Osteoblast (primary cell): ENCODE measurements at regions not wholly inside any gene's neighbourhood (a gene's known extent, or its start where the extent isn't known, plus 50 kb on each side); places are given as distances from the start of the nearest gene placed in this dataset.

Experiments
- DNase-seq: peaks from one replicate; pipeline ENCODE4 v3.0.0; 2011; ENCODE audit warnings: low spot score, mixed read lengths; ENCODE audit not compliant: insufficient read length; ENCODE audit errors: missing footprints
- H2AFZ ChIP-seq: 2 replicates; pipeline ENCODE4 v1.6.0; 2011; ENCODE audit warnings: mild to moderate bottlenecking, low read length
- H3K27ac ChIP-seq: 2 replicates; pipeline ENCODE4 v1.5.1; 2011; ENCODE audit warnings: mild to moderate bottlenecking, low read depth, low read length, moderate library complexity
- H3K27me3 ChIP-seq: 2 replicates; pipeline ENCODE4 v1.6.0; 2012; ENCODE audit warnings: mild to moderate bottlenecking, control low read depth, inconsistent platforms, low read length, moderate library complexity; ENCODE audit not compliant: insufficient read depth
- H3K36me3 ChIP-seq: 2 replicates; pipeline ENCODE4 v1.5.1; 2011; ENCODE audit warnings: mild to moderate bottlenecking, low read length, control low read depth, moderate library complexity; ENCODE audit not compliant: insufficient read depth
- H3K4me1 ChIP-seq: 2 replicates; pipeline ENCODE4 v1.5.1; 2011; ENCODE audit warnings: mild to moderate bottlenecking, low read length, control low read depth, moderate library complexity; ENCODE audit not compliant: insufficient read depth
- H3K4me2 ChIP-seq: 2 replicates; pipeline ENCODE4 v1.6.0; 2011; ENCODE audit warnings: mild to moderate bottlenecking, low read length; ENCODE audit not compliant: insufficient read depth
- H3K4me3 ChIP-seq: fragments of 200-600 bp; sonication (generic); 3 replicates; pipeline ENCODE4 v1.5.1; 2012; ENCODE audit warnings: mild to moderate bottlenecking, low read length, inconsistent platforms; ENCODE audit not compliant: insufficient read depth
- H3K79me2 ChIP-seq: 2 replicates; pipeline ENCODE4 v1.6.0; 2012; ENCODE audit warnings: mild to moderate bottlenecking, low read length, control low read depth, inconsistent platforms; ENCODE audit not compliant: insufficient read depth
- H3K9me3 ChIP-seq: 2 replicates; pipeline ENCODE4 v1.5.1; 2011; ENCODE audit warnings: low read depth, low read length, control low read depth
- H4K20me1 ChIP-seq: 2 replicates; pipeline ENCODE4 v1.6.0; 2012; ENCODE audit warnings: mild to moderate bottlenecking, low read length, control low read depth; ENCODE audit not compliant: insufficient read depth
- CTCF ChIP-seq: IDR thresholded peaks from 2 replicates; pipeline ENCODE4 v1.5.1; 2011; ENCODE audit warnings: mild to moderate bottlenecking, low read depth, low read length, moderate library complexity; ENCODE audit errors: extremely low read depth

- H3K4me1 ChIP-seq: no peaks in the 10 kb centered on the region
- H2AFZ ChIP-seq: no peak overlapping the region
- no peaks in the 10 kb centered on the region for H4K20me1 ChIP-seq
- no peak overlapping the region for H3K27ac ChIP-seq
- no peaks in the 10 kb centered on the region for H3K27me3 ChIP-seq
- H3K79me2 ChIP-seq: no peaks in the 10 kb centered on the region
- no peak for TF ChIP-seq CTCF
- H3K4me2 ChIP-seq: no peak overlapping the region
- H3K4me3 ChIP-seq: no peak overlapping the region
- H3K36me3 ChIP-seq: no peaks in the 10 kb centered on the region
- H3K9me3 ChIP-seq: peaks cover 2% of the 10 kb centered on the region
- DNase-seq: no peak
These were observed 200.5 kb upstream of the LRRC4C start for GRCh38 chr11:41659985-41660384.

DNA sequence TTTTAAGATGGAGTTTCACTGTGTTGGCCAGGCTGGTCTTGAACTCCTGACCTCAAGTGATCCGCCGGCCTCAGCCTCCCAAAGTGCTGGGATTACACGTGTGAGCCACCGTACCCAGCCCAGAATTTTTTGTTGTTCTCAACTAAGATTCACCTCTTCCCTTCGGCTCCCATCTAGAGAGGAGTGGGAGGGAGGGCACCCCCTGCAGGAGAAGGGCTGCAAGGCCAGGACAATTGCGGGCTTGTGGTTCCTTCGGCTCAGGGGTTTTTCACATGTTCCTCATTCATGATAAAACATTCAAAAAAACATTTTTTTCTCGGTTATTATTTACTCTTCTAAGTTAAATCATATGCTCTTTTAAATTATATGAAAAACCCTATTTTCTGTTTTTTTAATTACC is 201.1 kb upstream of the LRRC4C start:
- TF ChIP-seq CTCF: no peak
- no peak overlapping the region for H3K4me3 ChIP-seq
- no peak overlapping the region for H2AFZ ChIP-seq
- no peak overlapping the region for H3K4me2 ChIP-seq
- no peaks in the 10 kb centered on the region for H3K79me2 ChIP-seq
- no peaks in the 10 kb centered on the region for H3K36me3 ChIP-seq
- no peak overlapping the region for H3K27ac ChIP-seq
- no peaks in the 10 kb centered on the region for H3K4me1 ChIP-seq
- H3K9me3 ChIP-seq: peaks cover 2% of the 10 kb centered on the region
- DNase-seq: no peak
- H3K27me3 ChIP-seq: no peaks in the 10 kb centered on the region
- no peaks in the 10 kb centered on the region for H4K20me1 ChIP-seq

- Histone ChIP-seq H3K79me2 (no peaks in the 10 kb centered on the region), H4K20me1 (no peaks in the 10 kb centered on the region), H3K27ac (no peak overlapping the region), H3K4me3 (no peak overlapping the region), H2AFZ (no peak overlapping the region), H3K4me2 (no peak overlapping the region), H3K9me3 (peaks cover 3% of the 10 kb centered on the region), H3K4me1 (no peaks in the 10 kb centered on the region), H3K27me3 (no peaks in the 10 kb centered on the region), H3K36me3 (no peaks in the 10 kb centered on the region)
- TF ChIP-seq CTCF: no peak
- no peak for DNase-seq
These were observed 206.2 kb upstream of the LRRC4C start for GRCh38 chr11:41665441-41666360.

- H3K79me2 ChIP-seq: no peaks in the 10 kb centered on the region
- no peak overlapping the region for H3K4me2 ChIP-seq
- no peak overlapping the region for H2AFZ ChIP-seq
- H3K36me3 ChIP-seq: no peaks in the 10 kb centered on the region
- TF ChIP-seq CTCF: no peak
- no peaks in the 10 kb centered on the region for H4K20me1 ChIP-seq
- no peak overlapping the region for H3K27ac ChIP-seq
- peaks cover 3% of the 10 kb centered on the region for H3K9me3 ChIP-seq
- no peaks in the 10 kb centered on the region for H3K4me1 ChIP-seq
- H3K27me3 ChIP-seq: no peaks in the 10 kb centered on the region
- H3K4me3 ChIP-seq: no peak overlapping the region
- DNase-seq: no peak
These were observed 207.7 kb upstream of the LRRC4C start for GRCh38 chr11:41666951-41667653.
